Adrenal gland (tissue), 9 donors: ENCODE measurements at regions not wholly inside any gene's neighbourhood (a gene's known extent, or its start where the extent isn't known, plus 50 kb on each side); places are given as distances from the start of the nearest gene placed in this dataset.

Experiments
- DNase-seq, 7 donors: peaks; one replicate each; pipeline ENCODE4 v3.0.0-alpha.2; 2019 to 2020
- H3K27ac ChIP-seq, 5 donors: fragments of 200-600 bp; sonication (generic) in 4 of 5; 1 replicate in 3 of 5; 2 replicates in 2 of 5; pipeline versions ENCODE4 v1.5.1 to v1.8.0; 2016 to 2020; ENCODE audit warnings: mild to moderate bottlenecking in 1 of 5
- H3K27me3 ChIP-seq: fragments of 200-600 bp; 2 replicates; pipeline ENCODE4 v1.8.0; 2021
- H3K36me3 ChIP-seq, 2 donors: fragments of 200-600 bp; replicated peaks in 1 of 2; 1 replicate in 1 of 2; 2 replicates in 1 of 2; pipeline versions ENCODE4 v1.5.1 to v1.8.0; 2018 to 2022
- H3K4me1 ChIP-seq, 2 donors: fragments of 200-600 bp; replicated peaks in 1 of 2; 1 replicate in 1 of 2; 2 replicates in 1 of 2; pipeline versions ENCODE4 v1.5.1 to v1.8.0; 2018 to 2021
- H3K4me3 ChIP-seq, 4 donors: fragments of 200-600 bp; sonication (generic) in 3 of 4; one replicate each; pipeline ENCODE4 v1.5.1; 2016 to 2018
- H3K9me3 ChIP-seq, 3 donors: fragments of 200-600 bp; sonication (generic) in 1 of 3; replicated peaks in 1 of 3; 1 replicate in 2 of 3; 2 replicates in 1 of 3; pipeline versions ENCODE4 v1.5.1 to v1.8.0; 2016 to 2021
- CTCF ChIP-seq, 6 experiments: fragments of 450-650 bp in 4 of 6; fragments of 200-600 bp in 2 of 6; sonication (generic) in 1 of 6; IDR thresholded peaks; 1 replicate in 5 of 6; 2 replicates in 1 of 6; pipeline versions ENCODE4 v1.5.1 to v1.8.0; 2016 to 2021; ENCODE audit warnings: antibody characterized with exemption in 6 of 6, mild to moderate bottlenecking in 2 of 6, moderate library complexity in 1 of 6
- POLR2A ChIP-seq, 2 donors: fragments of 450-650 bp; IDR thresholded peaks; one replicate each; pipeline ENCODE4 v1.6.1; 2017; ENCODE audit warnings: antibody characterized with exemption in 2 of 2, mild to moderate bottlenecking in 2 of 2, moderate library complexity in 1 of 2
- WGBS, 4 donors: extraction: QIAGEN DNeasy Blood & Tissue Kit in 2 of 4; methylation state at CpG; one replicate each; pipeline versions ENCODE4 v1.1.5 to v1.1.7; 2013 to 2017; 5-methylcytosine and 5-hydroxymethylcytosine counted together
- intact Hi-C, 2 donors: fragments of 100-400 bp; cut with DNase I; formaldehyde crosslinking; loops; one replicate each; pipeline versions ENCODE4 v1.14.1 to v1.15.0; 2022 to 2023
- donor health status: healthy with polysubstance abuse.
- donor health status: Bipolar disorder and iron deficiency.
- donor health status: DM: yes; HTN: yes; CAD: no.
- donor health status: DM: no; HTN: no; CAD: no.
- donor health status: DM: no; HTN: no; CAD: no.

- Histone ChIP-seq H3K27ac (no peak overlapping the region), H3K9me3 (no peaks in the 10 kb centered on the region), H3K4me3 (no peak overlapping the region), H3K4me1 (peaks cover 13 to 16% of the 10 kb centered on the region in 2 donors), H3K27me3 (no peaks in the 10 kb centered on the region), H3K36me3 (no peaks in the 10 kb centered on the region)
- intact Hi-C loops, result no loop called here
- no peak for DNase-seq
- 92 to 100% (median 97%) methylated on average over 1 to 10 of the region's 10 CpGs for WGBS, 4 donors
- TF ChIP-seq CTCF (IDR thresholded peaks at IDR 0.05) (no peak), POLR2A (IDR thresholded peaks at IDR 0.05) (no peak)
Observed at GRCh38 chr18:62442391-62442790, 80.4 kb upstream of the ZCCHC2 start.

- Histone ChIP-seq H3K4me3 (no peak overlapping the region), H3K9me3 (no peaks in the 10 kb centered on the region), H3K4me1 (peaks cover 1 to 2% of the 10 kb centered on the region in 2 donors), H3K27ac (no peak overlapping the region), H3K36me3 (no peaks in the 10 kb centered on the region), H3K27me3 (no peaks in the 10 kb centered on the region)
- 83 to 91% (median 86%) methylated on average over 4 of the region's 4 CpGs for WGBS, 4 donors
- TF ChIP-seq CTCF (IDR thresholded peaks at IDR 0.05), result no peak
- no peak for TF ChIP-seq POLR2A (IDR thresholded peaks at IDR 0.05)
- no peak for DNase-seq
- intact Hi-C loops, result no loop called here
Observed at GRCh38 chr18:62445386-62445917, 77.4 kb upstream of the ZCCHC2 start.

GRCh38 chr18:62446511-62446910 lies 76.3 kb upstream of the ZCCHC2 start:
- no peaks in the 10 kb centered on the region for H3K36me3 ChIP-seq
- H3K4me3 ChIP-seq, result no peak overlapping the region
- no peak for DNase-seq
- H3K9me3 ChIP-seq, result no peaks in the 10 kb centered on the region
- no peak for TF ChIP-seq CTCF (IDR thresholded peaks at IDR 0.05)
- TF ChIP-seq POLR2A (IDR thresholded peaks at IDR 0.05), result no peak
- peaks cover 8 to 13% of the 10 kb centered on the region in 2 donors for H3K4me1 ChIP-seq
- no peak overlapping the region for H3K27ac ChIP-seq
- intact Hi-C loops, result no loop called here
- WGBS, 4 donors, result 79 to 100% (median 90%) methylated on average over 2 of the region's 2 CpGs
- H3K27me3 ChIP-seq, result no peaks in the 10 kb centered on the region

- TF ChIP-seq POLR2A (IDR thresholded peaks at IDR 0.05) (no peak), CTCF (IDR thresholded peaks at IDR 0.05) (no peak)
- 74 to 100% (median 88%) methylated on average over 2 of the region's 2 CpGs for WGBS, 4 donors
- intact Hi-C loops, result no loop called here
- Histone ChIP-seq H3K27me3 (no peaks in the 10 kb centered on the region), H3K4me1 (peaks cover 8 to 16% of the 10 kb centered on the region in 2 donors), H3K27ac (no peak overlapping the region), H3K36me3 (no peaks in the 10 kb centered on the region), H3K9me3 (no peaks in the 10 kb centered on the region), H3K4me3 (no peak overlapping the region)
- DNase-seq, result no peak
Observed at GRCh38 chr18:62447652-62448051, 75.2 kb upstream of the ZCCHC2 start.
